H9 (cell line): ENCODE measurements at regions not wholly inside any gene's neighbourhood (a gene's known extent, or its start where the extent isn't known, plus 50 kb on each side); places are given as distances from the start of the nearest gene placed in this dataset.

Experiments used
- DNase-seq: peaks from one replicate; pipeline ENCODE4 v3.0.0-alpha.2; 2017
- H2AFZ ChIP-seq: one replicate; pipeline ENCODE4 v1.6.1; 2013; ENCODE audit warnings: mild to moderate bottlenecking, low read length, control low read depth, moderate library complexity
- H2AK5ac ChIP-seq: 2 replicates; pipeline ENCODE4 v1.6.1; 2013; ENCODE audit warnings: low read length, control low read depth, mixed read lengths; ENCODE audit not compliant: insufficient read length
- H2BK120ac ChIP-seq: one replicate; pipeline ENCODE4 v1.6.1; 2013; ENCODE audit warnings: low read depth, mild to moderate bottlenecking, low read length, control low read depth, inconsistent platforms; ENCODE audit not compliant: poor library complexity, severe bottlenecking
- H2BK12ac ChIP-seq: 2 replicates; pipeline ENCODE4 v1.6.1; 2013; ENCODE audit warnings: low read length, control low read depth, mixed read lengths, low read depth; ENCODE audit not compliant: insufficient read length
- H2BK15ac ChIP-seq: 2 replicates; pipeline ENCODE4 v1.6.1; 2013; ENCODE audit warnings: low read depth, low read length, control low read depth
- H2BK20ac ChIP-seq: one replicate; pipeline ENCODE4 v1.6.1; 2013; ENCODE audit warnings: low read depth, mild to moderate bottlenecking, low read length, control low read depth, inconsistent platforms; ENCODE audit not compliant: poor library complexity, severe bottlenecking
- H2BK5ac ChIP-seq: 2 replicates; pipeline ENCODE4 v1.6.1; 2013; ENCODE audit warnings: low read length, control low read depth, mixed read lengths; ENCODE audit not compliant: insufficient read length
- H3K14ac ChIP-seq: 2 replicates; pipeline ENCODE4 v1.6.1; 2013; ENCODE audit warnings: low read length, control low read depth; ENCODE audit not compliant: insufficient read depth
- H3K18ac ChIP-seq: 2 replicates; pipeline ENCODE4 v1.6.1; 2013; ENCODE audit warnings: low read depth, mild to moderate bottlenecking, mixed read lengths, low read length, control low read depth; ENCODE audit not compliant: insufficient read length
- H3K23ac ChIP-seq: 2 replicates; pipeline ENCODE4 v1.6.1; 2013; ENCODE audit warnings: low read length, control low read depth, mixed read lengths, low read depth; ENCODE audit not compliant: insufficient read length
- H3K23me2 ChIP-seq: 2 replicates; pipeline ENCODE4 v1.6.1; 2013; ENCODE audit warnings: low read depth, mild to moderate bottlenecking, mixed read lengths, low read length, control low read depth; ENCODE audit not compliant: insufficient read length, poor library complexity, severe bottlenecking
- H3K27ac ChIP-seq: 2 replicates; pipeline ENCODE4 v1.5.1; 2013; ENCODE audit warnings: low read length, control low read depth, mixed read lengths, low read depth; ENCODE audit not compliant: insufficient read length
- H3K27me3 ChIP-seq: 2 replicates; pipeline ENCODE4 v1.6.1; 2013; ENCODE audit warnings: low read length, control low read depth, inconsistent platforms; ENCODE audit not compliant: insufficient read depth
- H3K4ac ChIP-seq: 2 replicates; pipeline ENCODE4 v1.6.1; 2013; ENCODE audit warnings: low read depth, mild to moderate bottlenecking, control low read depth, inconsistent platforms, low read length, moderate library complexity
- H3K4me1 ChIP-seq: 2 replicates; pipeline ENCODE4 v1.6.1; 2013; ENCODE audit warnings: low read length, control low read depth, inconsistent platforms; ENCODE audit not compliant: insufficient read depth
- H3K4me2 ChIP-seq: 2 replicates; pipeline ENCODE4 v1.6.1; 2013; ENCODE audit warnings: low read length, control low read depth, mixed read lengths; ENCODE audit not compliant: insufficient read length, insufficient read depth
- H3K56ac ChIP-seq: 2 replicates; pipeline ENCODE4 v1.6.1; 2013; ENCODE audit warnings: low read depth, mild to moderate bottlenecking, mixed read lengths, low read length, control low read depth; ENCODE audit not compliant: insufficient read length
- H3K79me1 ChIP-seq: 2 replicates; pipeline ENCODE4 v1.6.1; 2013; ENCODE audit warnings: low read depth, mild to moderate bottlenecking, moderate library complexity, low read length, control low read depth, inconsistent platforms; ENCODE audit not compliant: insufficient read depth, poor library complexity, severe bottlenecking
- H3K79me2 ChIP-seq: 2 replicates; pipeline ENCODE4 v1.6.1; 2013; ENCODE audit warnings: low read length, control low read depth, inconsistent platforms; ENCODE audit not compliant: insufficient read depth
- H3K9ac ChIP-seq: 2 replicates; pipeline ENCODE4 v1.6.1; 2013; ENCODE audit warnings: low read length, control low read depth, mixed read lengths; ENCODE audit not compliant: insufficient read length; ENCODE audit errors: extremely low read depth
- H3K9me3 ChIP-seq: one replicate; pipeline ENCODE4 v1.6.1; 2013; ENCODE audit warnings: low read depth, low read length, inconsistent platforms; ENCODE audit not compliant: control insufficient read depth
- H3T11ph ChIP-seq: one replicate; pipeline ENCODE4 v1.6.1; 2013; ENCODE audit warnings: mild to moderate bottlenecking, low read length, control low read depth, inconsistent platforms
- H4K20me1 ChIP-seq: one replicate; pipeline ENCODE4 v1.6.1; 2013; ENCODE audit not compliant: control insufficient read depth, insufficient read length, insufficient read depth
- H4K5ac ChIP-seq: 2 replicates; pipeline ENCODE4 v1.6.1; 2013; ENCODE audit warnings: low read depth, mild to moderate bottlenecking, mixed read lengths, low read length, control low read depth; ENCODE audit not compliant: insufficient read length
- H4K8ac ChIP-seq: replicated peaks from 2 replicates; pipeline ENCODE4 v1.6.1; 2013; ENCODE audit warnings: low read length, control low read depth, mixed read lengths, low read depth; ENCODE audit not compliant: insufficient read length
- H4K91ac ChIP-seq: 2 replicates; pipeline ENCODE4 v1.6.1; 2013; ENCODE audit warnings: low read depth, mild to moderate bottlenecking, moderate library complexity, mixed read lengths, low read length, control low read depth; ENCODE audit not compliant: insufficient read length
- H3K27ac Mint-ChIP-seq, 3 experiments: 2 replicates in 2 of 3; 3 replicates in 1 of 3; pipeline ENCODE4 v1.8.0; 2020 to 2021; ENCODE audit warnings: mixed read lengths in 3 of 3, mild to moderate bottlenecking in 1 of 3, moderate library complexity in 1 of 3
- H3K27me3 Mint-ChIP-seq: 2 replicates; pipeline ENCODE4 v1.8.0; 2021; ENCODE audit warnings: low read depth, mild to moderate bottlenecking, moderate library complexity, mixed read lengths
- H3K36me3 Mint-ChIP-seq, 3 experiments: 2 replicates in 2 of 3; 3 replicates in 1 of 3; pipeline ENCODE4 v1.8.0; 2020 to 2021; ENCODE audit warnings: low read depth in 3 of 3, mixed read lengths in 3 of 3; ENCODE audit not compliant: insufficient read depth in 1 of 3
- H3K4me1 Mint-ChIP-seq, 2 experiments: 2 replicates each; pipeline ENCODE4 v1.8.0; 2020; ENCODE audit warnings: mixed read lengths in 2 of 2
- H3K4me3 Mint-ChIP-seq, 2 experiments: 2 replicates in 1 of 2; 3 replicates in 1 of 2; pipeline ENCODE4 v1.8.0; 2020 to 2021; ENCODE audit warnings: mild to moderate bottlenecking in 2 of 2, mixed read lengths in 2 of 2, moderate library complexity in 1 of 2
- H3K9me3 Mint-ChIP-seq, 2 experiments: 2 replicates in 1 of 2; 3 replicates in 1 of 2; pipeline ENCODE4 v1.8.0; 2020; ENCODE audit warnings: mild to moderate bottlenecking in 2 of 2, mixed read lengths in 2 of 2, moderate library complexity in 1 of 2
- WGBS: extraction: QIAGEN DNeasy Blood & Tissue Kit; methylation state at CpG from one replicate; pipeline ENCODE4 v1.1.7; 2013; ENCODE audit warnings: missing lambda C conversion rate, low lambda C conversion rate, mixed read lengths; ENCODE audit not compliant: insufficient read length; ENCODE audit errors: extremely low coverage; 5-methylcytosine and 5-hydroxymethylcytosine counted together
- TF ChIP-seq, protein P1 (sequence below): fragments of 200-600 bp; sonication (generic); conservative IDR thresholded peaks from 3 replicates; pipeline ENCODE4 v1.8.0; 2021; ENCODE audit warnings: antibody characterized with exemption, mild to moderate bottlenecking

DNA sequence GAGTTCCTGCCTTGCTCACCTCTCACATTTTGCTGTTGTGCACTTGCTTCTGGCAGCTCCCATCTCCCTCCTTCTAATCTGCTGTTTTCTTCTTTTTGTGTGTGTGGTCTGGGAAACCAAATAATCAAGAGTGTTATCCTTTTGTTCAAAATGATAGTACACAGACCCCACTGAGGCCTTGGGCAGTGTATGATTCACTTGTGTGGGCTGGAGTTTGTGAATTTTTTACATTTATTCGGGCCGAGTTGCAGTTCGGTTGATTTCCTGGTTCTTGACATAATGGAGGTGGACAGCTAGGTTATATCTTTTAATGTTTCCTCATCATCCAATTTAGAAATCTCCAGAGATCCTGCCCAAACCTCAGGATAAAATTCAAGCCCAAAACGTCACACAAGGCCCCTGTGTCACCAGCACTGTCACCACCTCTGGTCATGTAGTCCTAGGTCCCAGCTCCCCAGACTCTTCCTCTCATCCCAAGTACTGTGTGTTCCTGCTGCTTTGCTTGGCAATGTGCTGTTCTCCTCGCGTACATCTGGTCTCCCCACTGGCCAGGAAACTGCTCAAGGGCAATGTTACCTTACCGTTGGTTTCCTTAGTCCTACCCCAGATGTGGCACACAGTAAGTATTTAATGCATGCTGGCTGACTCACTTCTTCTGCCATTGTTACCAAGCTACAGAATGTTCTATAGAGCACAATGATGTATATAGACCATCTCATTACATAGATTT is 55.7 kb upstream of the PHACTR2 start:
- Histone ChIP-seq H3K27me3 (no peaks in the 10 kb centered on the region), H3K18ac (no peak overlapping the region), H3K79me1 (no peaks in the 10 kb centered on the region), H2BK20ac (no peak overlapping the region), H2AK5ac (no peak overlapping the region), H2BK12ac (no peak overlapping the region), H3K4me1 (no peaks in the 10 kb centered on the region), H3K14ac (no peak overlapping the region), H4K8ac (no peak overlapping the region), H4K20me1 (no peaks in the 10 kb centered on the region), H2BK120ac (no peak overlapping the region), H3K4me2 (no peak overlapping the region), H2BK5ac (no peak overlapping the region), H3K56ac (no peak overlapping the region), H3K79me2 (no peaks in the 10 kb centered on the region), H3K4ac (no peak overlapping the region), H3K23ac (no peak overlapping the region), H3T11ph (no peak overlapping the region), H3K9me3 (no peaks in the 10 kb centered on the region), H4K91ac (no peak overlapping the region), H3K27ac (no peak overlapping the region), H3K9ac (no peak overlapping the region), H2BK15ac (no peak overlapping the region), H3K23me2 (no peaks in the 10 kb centered on the region), H4K5ac (no peak overlapping the region), H2AFZ (no peak overlapping the region)
- WGBS, result no CpG with 5 or more reads among the region's 7 CpGs
- TF ChIP-seq, protein P1, sequence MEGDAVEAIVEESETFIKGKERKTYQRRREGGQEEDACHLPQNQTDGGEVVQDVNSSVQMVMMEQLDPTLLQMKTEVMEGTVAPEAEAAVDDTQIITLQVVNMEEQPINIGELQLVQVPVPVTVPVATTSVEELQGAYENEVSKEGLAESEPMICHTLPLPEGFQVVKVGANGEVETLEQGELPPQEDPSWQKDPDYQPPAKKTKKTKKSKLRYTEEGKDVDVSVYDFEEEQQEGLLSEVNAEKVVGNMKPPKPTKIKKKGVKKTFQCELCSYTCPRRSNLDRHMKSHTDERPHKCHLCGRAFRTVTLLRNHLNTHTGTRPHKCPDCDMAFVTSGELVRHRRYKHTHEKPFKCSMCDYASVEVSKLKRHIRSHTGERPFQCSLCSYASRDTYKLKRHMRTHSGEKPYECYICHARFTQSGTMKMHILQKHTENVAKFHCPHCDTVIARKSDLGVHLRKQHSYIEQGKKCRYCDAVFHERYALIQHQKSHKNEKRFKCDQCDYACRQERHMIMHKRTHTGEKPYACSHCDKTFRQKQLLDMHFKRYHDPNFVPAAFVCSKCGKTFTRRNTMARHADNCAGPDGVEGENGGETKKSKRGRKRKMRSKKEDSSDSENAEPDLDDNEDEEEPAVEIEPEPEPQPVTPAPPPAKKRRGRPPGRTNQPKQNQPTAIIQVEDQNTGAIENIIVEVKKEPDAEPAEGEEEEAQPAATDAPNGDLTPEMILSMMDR, result no peak
- no peak for DNase-seq
- no peak overlapping the region for H3K27ac Mint-ChIP-seq
- peaks cover 3 to 6% of the 10 kb centered on the region in 2 experiments; a peak in 2 of 4 replicates for H3K4me1 Mint-ChIP-seq
- H3K4me3 Mint-ChIP-seq, result no peak overlapping the region
- H3K27me3 Mint-ChIP-seq, result peaks cover under 1% of the 10 kb centered on the region; the same call in 1 of the 2 replicates
- no peaks in the 10 kb centered on the region for H3K36me3 Mint-ChIP-seq
- no peaks in the 10 kb centered on the region; a peak in 1 of 5 replicates for H3K9me3 Mint-ChIP-seq
